Cardiac septum (tissue), 1 donor: ENCODE measurements at regions not wholly inside any gene's neighbourhood (a gene's known extent, or its start where the extent isn't known, plus 50 kb on each side); places are given as distances from the start of the nearest gene placed in this dataset.

Experiments used
- DNase-seq: peaks from one replicate; pipeline ENCODE4 v3.0.0-alpha.2; 2020; ENCODE audit warnings: low spot score
- intact Hi-C: fragments of 100-400 bp; cut with DNase I; formaldehyde crosslinking; loops from one replicate; pipeline ENCODE4 v1.14.0; 2022
- donor health status: DM: no; HTN: no; CAD: no.

- intact Hi-C loops: no loop called here
- DNase-seq: no peak
Measured at GRCh38 chr4:106773076-106773905, 262.8 kb downstream of the DKK2 start.

GRCh38 chr4:106767991-106768390, 268.1 kb downstream of the DKK2 start:
- intact Hi-C loops: no loop called here
- DNase-seq: no peak

- DNase-seq: no peak
- intact Hi-C loops: no loop called here
Measured at GRCh38 chr4:106766519-106766918, 269.6 kb downstream of the DKK2 start.

GRCh38 chr4:106764774-106765173, 271.3 kb downstream of the DKK2 start:
- intact Hi-C loops: no loop called here
- DNase-seq: no peak

GRCh38 chr4:106762666-106763443, 273.3 kb downstream of the DKK2 start:
- no peak for DNase-seq
- intact Hi-C loops: no loop called here

- intact Hi-C loops: no loop called here
- DNase-seq: no peak
Measured at GRCh38 chr4:106753426-106753825, 282.7 kb downstream of the DKK2 start.

GRCh38 chr4:106746451-106746850, 289.7 kb downstream of the DKK2 start:
- DNase-seq: no peak
- intact Hi-C loops: no loop called here

- DNase-seq: no peak
- intact Hi-C loops: no loop called here
Measured at GRCh38 chr4:106738121-106738520, 298.0 kb downstream of the DKK2 start.

- intact Hi-C loops: no loop called here
- DNase-seq: no peak
Measured at GRCh38 chr4:106718548-106718947, 317.6 kb downstream of the DKK2 start.

- intact Hi-C loops: no loop called here
Measured at GRCh38 chr4:106717091-106717490, 319.0 kb downstream of the DKK2 start.

GRCh38 chr4:106715825-106716224, 320.3 kb downstream of the DKK2 start:
- intact Hi-C loops: no loop called here
- DNase-seq: no peak

More at GRCh38 chr4:106717091-106717490, 319.0 kb downstream of the DKK2 start:
- DNase-seq: no peak

- DNase-seq: no peak
- intact Hi-C loops: no loop called here
Measured at GRCh38 chr4:106708464-106708816, 327.7 kb downstream of the DKK2 start.

GRCh38 chr4:106707776-106708463, 328.2 kb downstream of the DKK2 start:
- DNase-seq: no peak

GRCh38 chr4:106704253-106704870, 331.8 kb downstream of the DKK2 start:
- intact Hi-C loops: no loop called here

More at GRCh38 chr4:106707776-106708463, 328.2 kb downstream of the DKK2 start:
- intact Hi-C loops: no loop called here

GRCh38 chr4:106700321-106700720, 331.7 kb upstream of the GIMD1 start:
- no peak for DNase-seq
- intact Hi-C loops: no loop called here

More at GRCh38 chr4:106704253-106704870, 331.8 kb downstream of the DKK2 start:
- DNase-seq: no peak

GRCh38 chr4:106698621-106699195, 330.1 kb upstream of the GIMD1 start:
- no peak for DNase-seq

GRCh38 chr4:106695501-106696262, 327.1 kb upstream of the GIMD1 start:
- intact Hi-C loops: no loop called here

More at GRCh38 chr4:106698621-106699195, 330.1 kb upstream of the GIMD1 start:
- intact Hi-C loops: no loop called here

GRCh38 chr4:106694232-106694631, 325.7 kb upstream of the GIMD1 start:
- no peak for DNase-seq
- intact Hi-C loops: no loop called here

More at GRCh38 chr4:106695501-106696262, 327.1 kb upstream of the GIMD1 start:
- no peak for DNase-seq

- no peak for DNase-seq
- intact Hi-C loops: no loop called here
Measured at GRCh38 chr4:106691749-106692148, 323.2 kb upstream of the GIMD1 start.
